GM21717 (cell line): ENCODE measurements at regions not wholly inside any gene's neighbourhood (a gene's known extent, or its start where the extent isn't known, plus 50 kb on each side); places are given as distances from the start of the nearest gene placed in this dataset.

ENCODE experiments used
- ATAC-seq: cut with Tn5 transposase; IDR thresholded peaks from one replicate; pipeline ENCODE4 v1.9.1; 2021; ENCODE audit warnings: mild to moderate bottlenecking, moderate library complexity; ENCODE audit not compliant: unreplicated experiment

DNA sequence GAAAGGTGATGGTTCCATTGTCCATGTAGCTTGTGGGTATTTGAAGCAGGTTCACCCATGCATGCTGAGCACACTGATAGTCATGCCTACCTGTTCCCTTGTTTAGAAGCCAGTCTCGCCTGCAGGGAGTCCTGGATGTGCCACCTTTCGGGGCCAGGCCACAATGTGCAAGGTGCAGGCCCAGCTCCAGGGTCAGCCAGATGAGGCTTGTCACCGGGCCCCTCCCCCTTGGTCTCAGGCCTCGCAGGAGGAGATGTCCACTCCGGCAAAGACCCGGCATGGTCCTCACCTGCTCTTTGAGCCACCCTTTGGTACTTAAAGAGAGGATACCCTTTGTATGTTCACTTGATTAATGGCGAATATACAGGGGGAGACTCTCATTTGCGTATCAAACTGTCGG, 140.4 kb upstream of the RTL1 start:
- ATAC-seq, result no peak

- no peak for ATAC-seq
These were observed 141.2 kb upstream of the RTL1 start for GRCh38 chr14:101044741-101045140.

DNA sequence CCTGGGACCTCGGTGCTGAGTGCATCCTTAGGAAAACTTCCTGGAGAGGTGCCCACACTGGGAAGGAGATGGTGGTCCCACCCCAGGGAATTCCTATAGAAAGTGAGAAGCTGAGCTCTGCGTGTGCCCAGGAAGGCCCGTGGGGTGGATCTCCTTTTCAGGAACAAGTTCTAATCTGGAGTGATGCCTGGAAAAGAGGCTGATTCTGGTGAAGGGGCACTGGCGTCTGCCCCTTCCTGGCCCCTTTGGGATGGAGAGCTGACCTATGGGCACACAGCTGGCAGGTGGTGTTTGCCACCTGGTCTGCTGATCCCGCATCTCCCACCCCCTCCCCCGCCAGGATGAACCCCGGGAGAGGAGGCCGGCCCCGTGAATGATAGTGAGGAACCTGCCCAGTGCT, 142.0 kb upstream of the RTL1 start:
- no peak for ATAC-seq

DNA sequence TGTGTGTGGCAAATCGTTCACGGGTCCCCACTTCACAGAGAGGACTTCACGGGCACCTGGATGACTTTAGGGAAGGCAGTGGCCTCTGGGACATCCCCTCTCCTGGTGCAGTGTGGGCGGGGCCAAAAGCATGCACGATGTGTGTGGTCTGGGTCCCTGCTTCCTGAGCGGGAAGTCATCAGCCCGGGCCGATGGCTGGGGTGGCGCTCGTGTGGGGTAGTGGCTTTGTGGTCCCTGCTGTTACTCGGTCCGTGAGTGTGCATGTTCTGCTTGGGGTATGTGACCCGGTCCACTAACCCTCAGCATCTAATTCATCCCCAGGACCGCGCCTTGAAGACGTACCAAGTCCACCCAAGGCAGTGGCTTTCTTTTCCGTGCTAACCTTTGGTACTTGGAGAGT, 142.5 kb upstream of the RTL1 start:
- ATAC-seq, result no peak

- no peak for ATAC-seq
These were observed 143.8 kb upstream of the RTL1 start for GRCh38 chr14:101047326-101047725.

- ATAC-seq, result no peak
These were observed 145.2 kb upstream of the RTL1 start for GRCh38 chr14:101048766-101049165.

- no peak for ATAC-seq
These were observed 146.0 kb upstream of the RTL1 start for GRCh38 chr14:101049511-101049910.

GRCh38 chr14:101049942-101050341, 146.4 kb upstream of the RTL1 start:
- no peak for ATAC-seq

DNA sequence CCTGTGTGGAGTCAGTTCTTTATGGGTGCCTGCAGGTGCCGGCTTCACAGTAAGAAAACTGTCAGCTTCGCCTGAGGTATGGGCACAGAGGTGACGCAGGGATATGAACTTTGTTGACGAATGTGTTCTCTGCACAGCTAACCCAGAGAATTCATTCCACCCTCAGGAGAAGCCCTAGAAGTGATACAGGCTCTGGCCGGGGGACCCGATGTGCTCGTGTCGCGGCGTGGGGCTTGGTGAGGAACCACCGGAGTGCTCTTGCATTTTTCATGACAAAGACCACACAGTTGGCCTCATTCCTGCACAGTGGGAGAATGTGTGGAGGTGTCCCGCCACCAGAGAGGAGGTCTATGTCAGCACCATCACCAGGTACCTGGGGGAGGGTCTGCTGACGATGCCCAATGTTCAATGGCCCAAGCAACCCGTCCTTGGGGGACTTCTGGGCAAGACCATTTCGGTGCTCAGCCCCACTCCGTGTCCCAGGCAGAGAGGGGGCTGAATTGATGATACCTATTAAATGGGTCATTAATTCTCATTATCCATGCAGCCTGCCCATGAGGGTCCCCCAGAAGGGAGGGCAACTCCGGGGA, 147.5 kb upstream of the RTL1 start:
- no peak for ATAC-seq

DNA sequence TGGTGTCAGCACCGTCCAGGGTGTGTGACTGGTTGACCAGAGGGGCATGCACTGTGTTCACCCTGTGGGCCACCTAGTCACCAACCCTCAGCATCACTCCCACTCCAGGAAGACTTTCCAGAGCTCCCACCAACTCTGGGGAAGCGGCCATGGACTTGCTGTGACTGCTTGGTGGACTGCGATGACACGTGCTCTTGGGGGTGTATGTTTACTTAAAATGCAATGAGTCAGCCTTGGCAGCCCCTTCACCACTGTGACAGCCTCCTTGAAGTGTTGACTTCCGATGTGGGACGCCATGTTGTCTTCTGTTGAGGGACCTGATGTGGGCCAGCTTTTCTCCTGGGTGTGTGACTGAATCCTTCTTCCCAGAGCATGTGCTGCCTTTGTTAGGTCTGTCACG, 151.1 kb upstream of the RTL1 start:
- no peak for ATAC-seq

DNA sequence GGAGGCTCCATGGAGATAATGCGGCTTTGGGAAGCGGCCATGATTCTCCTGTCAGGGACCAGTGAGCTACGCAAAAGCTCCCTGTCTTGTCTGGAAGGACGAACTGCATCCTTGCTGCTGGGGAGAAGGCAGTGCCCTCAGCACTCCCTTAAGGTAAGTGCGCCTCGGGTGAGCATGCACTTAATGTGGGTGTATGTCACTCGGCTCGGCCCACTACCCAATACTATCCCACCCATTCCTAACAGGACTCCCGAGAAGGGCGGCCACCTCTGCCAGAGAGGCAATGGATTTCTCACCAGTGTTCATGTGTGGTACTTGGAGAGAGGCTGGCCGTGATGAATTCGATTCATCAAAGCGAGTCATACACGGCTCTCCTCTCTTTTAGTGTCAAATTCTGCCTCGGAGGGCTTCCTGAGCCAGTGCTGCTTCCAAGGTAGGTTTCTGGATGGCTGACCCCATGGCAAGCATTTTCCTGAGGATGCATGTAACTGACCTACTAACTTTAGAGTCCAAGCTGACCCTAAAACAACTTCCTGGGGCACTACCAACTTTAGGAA, 151.7 kb upstream of the RTL1 start:
- ATAC-seq, result no peak

- ATAC-seq, result no peak
These were observed 152.4 kb upstream of the RTL1 start for GRCh38 chr14:101055776-101056374.

- ATAC-seq, result no peak
These were observed 152.9 kb upstream of the RTL1 start for GRCh38 chr14:101056446-101056845.

DNA sequence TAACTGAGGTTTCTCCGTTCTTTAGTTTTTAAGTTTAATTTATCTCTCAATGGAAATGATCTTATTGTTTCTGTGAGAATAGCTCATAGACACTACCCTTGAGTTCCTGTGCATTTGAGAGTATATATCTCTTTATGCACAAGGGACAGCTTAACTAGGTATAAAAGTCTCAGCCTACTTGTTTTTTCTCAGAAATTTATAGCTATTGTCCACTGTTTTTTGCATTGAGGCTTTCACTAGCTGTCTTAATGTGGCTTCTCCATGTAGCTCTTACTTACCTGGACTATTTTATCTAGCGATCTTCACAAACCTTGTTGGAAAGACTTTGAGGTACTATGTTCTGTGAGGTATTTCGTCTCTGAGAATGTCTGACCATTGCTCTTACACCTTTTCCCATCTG, 153.9 kb upstream of the RTL1 start:
- no peak for ATAC-seq

- ATAC-seq, result no peak
These were observed 155.0 kb upstream of the RTL1 start for GRCh38 chr14:101058571-101058970.

DNA sequence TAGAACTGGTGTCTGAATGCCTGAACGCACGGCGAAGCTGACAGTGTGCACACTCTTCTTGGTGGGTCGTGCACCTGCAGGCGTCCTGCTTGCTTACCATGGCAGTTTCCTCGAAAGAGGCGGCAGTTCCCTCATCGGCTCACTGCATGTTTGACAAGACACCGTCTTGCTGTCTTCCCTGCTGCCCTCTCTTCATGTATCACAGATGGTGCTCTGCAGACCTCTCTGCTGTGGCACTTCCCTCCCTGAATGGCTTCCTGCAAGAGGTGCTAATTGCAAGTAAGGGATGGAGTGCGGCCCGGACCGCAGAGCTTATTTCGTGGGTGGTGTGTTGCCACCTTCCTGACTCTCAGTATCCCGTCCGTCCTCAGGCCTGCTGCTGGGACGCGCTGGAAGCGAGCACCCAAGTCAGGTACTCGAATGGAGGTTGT, 156.7 kb upstream of the RTL1 start:
- ATAC-seq, result no peak

GRCh38 chr14:101061411-101062064, 158.0 kb upstream of the RTL1 start:
- no peak for ATAC-seq

DNA sequence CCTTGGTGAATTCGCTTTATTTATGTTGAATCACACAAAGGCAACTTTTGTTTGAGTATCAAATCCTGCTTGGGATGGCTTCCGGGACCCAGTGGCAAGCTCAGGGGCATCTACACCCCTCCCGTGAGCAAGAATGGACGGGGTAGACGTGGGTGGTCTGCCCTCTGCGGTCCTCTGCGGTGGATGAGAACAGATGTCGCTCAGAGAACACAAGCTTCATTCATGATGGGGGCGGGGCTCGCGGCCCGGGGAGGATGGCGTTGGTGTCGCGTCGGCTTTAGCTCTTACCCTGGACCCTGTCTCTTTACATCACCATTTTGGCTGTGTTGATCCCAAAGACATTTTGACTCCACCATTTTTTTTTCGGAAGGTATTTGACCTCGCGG, 158.5 kb upstream of the RTL1 start:
- ATAC-seq, result no peak

DNA sequence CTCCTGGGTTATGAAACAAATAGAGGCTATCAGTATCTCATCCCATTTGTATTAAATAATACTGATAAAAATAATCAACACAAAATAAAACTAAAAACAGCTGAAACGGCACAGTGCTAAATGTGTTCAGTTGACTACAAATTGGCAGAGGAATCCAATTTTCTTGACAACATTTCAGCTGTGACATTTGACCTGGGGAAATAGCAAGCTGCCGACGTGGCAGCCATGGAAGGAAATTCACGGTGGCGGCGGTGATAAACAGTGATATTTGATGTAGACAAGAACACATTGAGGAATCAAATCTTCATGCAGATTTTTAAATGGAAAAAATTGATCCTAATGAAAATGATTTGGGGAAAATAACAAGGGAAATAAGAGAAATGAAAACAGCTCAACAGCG, 159.1 kb upstream of the RTL1 start:
- ATAC-seq, result no peak

GRCh38 chr14:101063121-101063520, 159.6 kb upstream of the RTL1 start:
- no peak for ATAC-seq

- no peak for ATAC-seq
These were observed 160.7 kb upstream of the RTL1 start for GRCh38 chr14:101064121-101064661.

- ATAC-seq, result no peak
These were observed 161.2 kb upstream of the RTL1 start for GRCh38 chr14:101064718-101065117.
